H9 (cell line): ENCODE measurements at regions not wholly inside any gene's neighbourhood (a gene's known extent, or its start where the extent isn't known, plus 50 kb on each side); places are given as distances from the start of the nearest gene placed in this dataset.
A peak's percentile ranks its signal among the peaks of the same experiment; 100 is the strongest.

ENCODE experiments used
- DNase-seq: peaks from one replicate; pipeline ENCODE4 v3.0.0-alpha.2; 2017
- H2AFZ ChIP-seq: one replicate; pipeline ENCODE4 v1.6.1; 2013; ENCODE audit warnings: mild to moderate bottlenecking, low read length, control low read depth, moderate library complexity
- H2AK5ac ChIP-seq: 2 replicates; pipeline ENCODE4 v1.6.1; 2013; ENCODE audit warnings: low read length, control low read depth, mixed read lengths; ENCODE audit not compliant: insufficient read length
- H2BK120ac ChIP-seq: one replicate; pipeline ENCODE4 v1.6.1; 2013; ENCODE audit warnings: low read depth, mild to moderate bottlenecking, low read length, control low read depth, inconsistent platforms; ENCODE audit not compliant: poor library complexity, severe bottlenecking
- H2BK12ac ChIP-seq: 2 replicates; pipeline ENCODE4 v1.6.1; 2013; ENCODE audit warnings: low read length, control low read depth, mixed read lengths, low read depth; ENCODE audit not compliant: insufficient read length
- H2BK15ac ChIP-seq: 2 replicates; pipeline ENCODE4 v1.6.1; 2013; ENCODE audit warnings: low read depth, low read length, control low read depth
- H2BK20ac ChIP-seq: one replicate; pipeline ENCODE4 v1.6.1; 2013; ENCODE audit warnings: low read depth, mild to moderate bottlenecking, low read length, control low read depth, inconsistent platforms; ENCODE audit not compliant: poor library complexity, severe bottlenecking
- H2BK5ac ChIP-seq: 2 replicates; pipeline ENCODE4 v1.6.1; 2013; ENCODE audit warnings: low read length, control low read depth, mixed read lengths; ENCODE audit not compliant: insufficient read length
- H3K14ac ChIP-seq: 2 replicates; pipeline ENCODE4 v1.6.1; 2013; ENCODE audit warnings: low read length, control low read depth; ENCODE audit not compliant: insufficient read depth
- H3K18ac ChIP-seq: 2 replicates; pipeline ENCODE4 v1.6.1; 2013; ENCODE audit warnings: low read depth, mild to moderate bottlenecking, mixed read lengths, low read length, control low read depth; ENCODE audit not compliant: insufficient read length
- H3K23ac ChIP-seq: 2 replicates; pipeline ENCODE4 v1.6.1; 2013; ENCODE audit warnings: low read length, control low read depth, mixed read lengths, low read depth; ENCODE audit not compliant: insufficient read length
- H3K23me2 ChIP-seq: 2 replicates; pipeline ENCODE4 v1.6.1; 2013; ENCODE audit warnings: low read depth, mild to moderate bottlenecking, mixed read lengths, low read length, control low read depth; ENCODE audit not compliant: insufficient read length, poor library complexity, severe bottlenecking
- H3K27ac ChIP-seq: 2 replicates; pipeline ENCODE4 v1.5.1; 2013; ENCODE audit warnings: low read length, control low read depth, mixed read lengths, low read depth; ENCODE audit not compliant: insufficient read length
- H3K27me3 ChIP-seq: 2 replicates; pipeline ENCODE4 v1.6.1; 2013; ENCODE audit warnings: low read length, control low read depth, inconsistent platforms; ENCODE audit not compliant: insufficient read depth
- H3K4ac ChIP-seq: 2 replicates; pipeline ENCODE4 v1.6.1; 2013; ENCODE audit warnings: low read depth, mild to moderate bottlenecking, control low read depth, inconsistent platforms, low read length, moderate library complexity
- H3K4me1 ChIP-seq: 2 replicates; pipeline ENCODE4 v1.6.1; 2013; ENCODE audit warnings: low read length, control low read depth, inconsistent platforms; ENCODE audit not compliant: insufficient read depth
- H3K4me2 ChIP-seq: 2 replicates; pipeline ENCODE4 v1.6.1; 2013; ENCODE audit warnings: low read length, control low read depth, mixed read lengths; ENCODE audit not compliant: insufficient read length, insufficient read depth
- H3K56ac ChIP-seq: 2 replicates; pipeline ENCODE4 v1.6.1; 2013; ENCODE audit warnings: low read depth, mild to moderate bottlenecking, mixed read lengths, low read length, control low read depth; ENCODE audit not compliant: insufficient read length
- H3K79me1 ChIP-seq: 2 replicates; pipeline ENCODE4 v1.6.1; 2013; ENCODE audit warnings: low read depth, mild to moderate bottlenecking, moderate library complexity, low read length, control low read depth, inconsistent platforms; ENCODE audit not compliant: insufficient read depth, poor library complexity, severe bottlenecking
- H3K79me2 ChIP-seq: 2 replicates; pipeline ENCODE4 v1.6.1; 2013; ENCODE audit warnings: low read length, control low read depth, inconsistent platforms; ENCODE audit not compliant: insufficient read depth
- H3K9ac ChIP-seq: 2 replicates; pipeline ENCODE4 v1.6.1; 2013; ENCODE audit warnings: low read length, control low read depth, mixed read lengths; ENCODE audit not compliant: insufficient read length; ENCODE audit errors: extremely low read depth
- H3K9me3 ChIP-seq: one replicate; pipeline ENCODE4 v1.6.1; 2013; ENCODE audit warnings: low read depth, low read length, inconsistent platforms; ENCODE audit not compliant: control insufficient read depth
- H3T11ph ChIP-seq: one replicate; pipeline ENCODE4 v1.6.1; 2013; ENCODE audit warnings: mild to moderate bottlenecking, low read length, control low read depth, inconsistent platforms
- H4K20me1 ChIP-seq: one replicate; pipeline ENCODE4 v1.6.1; 2013; ENCODE audit not compliant: control insufficient read depth, insufficient read length, insufficient read depth
- H4K5ac ChIP-seq: 2 replicates; pipeline ENCODE4 v1.6.1; 2013; ENCODE audit warnings: low read depth, mild to moderate bottlenecking, mixed read lengths, low read length, control low read depth; ENCODE audit not compliant: insufficient read length
- H4K8ac ChIP-seq: replicated peaks from 2 replicates; pipeline ENCODE4 v1.6.1; 2013; ENCODE audit warnings: low read length, control low read depth, mixed read lengths, low read depth; ENCODE audit not compliant: insufficient read length
- H4K91ac ChIP-seq: 2 replicates; pipeline ENCODE4 v1.6.1; 2013; ENCODE audit warnings: low read depth, mild to moderate bottlenecking, moderate library complexity, mixed read lengths, low read length, control low read depth; ENCODE audit not compliant: insufficient read length
- H3K27ac Mint-ChIP-seq, 3 experiments: 2 replicates in 2 of 3; 3 replicates in 1 of 3; pipeline ENCODE4 v1.8.0; 2020 to 2021; ENCODE audit warnings: mixed read lengths in 3 of 3, mild to moderate bottlenecking in 1 of 3, moderate library complexity in 1 of 3
- H3K27me3 Mint-ChIP-seq: 2 replicates; pipeline ENCODE4 v1.8.0; 2021; ENCODE audit warnings: low read depth, mild to moderate bottlenecking, moderate library complexity, mixed read lengths
- H3K36me3 Mint-ChIP-seq, 3 experiments: 2 replicates in 2 of 3; 3 replicates in 1 of 3; pipeline ENCODE4 v1.8.0; 2020 to 2021; ENCODE audit warnings: low read depth in 3 of 3, mixed read lengths in 3 of 3; ENCODE audit not compliant: insufficient read depth in 1 of 3
- H3K4me1 Mint-ChIP-seq, 2 experiments: 2 replicates each; pipeline ENCODE4 v1.8.0; 2020; ENCODE audit warnings: mixed read lengths in 2 of 2
- H3K4me3 Mint-ChIP-seq, 2 experiments: 2 replicates in 1 of 2; 3 replicates in 1 of 2; pipeline ENCODE4 v1.8.0; 2020 to 2021; ENCODE audit warnings: mild to moderate bottlenecking in 2 of 2, mixed read lengths in 2 of 2, moderate library complexity in 1 of 2
- H3K9me3 Mint-ChIP-seq, 2 experiments: 2 replicates in 1 of 2; 3 replicates in 1 of 2; pipeline ENCODE4 v1.8.0; 2020; ENCODE audit warnings: mild to moderate bottlenecking in 2 of 2, mixed read lengths in 2 of 2, moderate library complexity in 1 of 2
- WGBS: extraction: QIAGEN DNeasy Blood & Tissue Kit; methylation state at CpG from one replicate; pipeline ENCODE4 v1.1.7; 2013; ENCODE audit warnings: missing lambda C conversion rate, low lambda C conversion rate, mixed read lengths; ENCODE audit not compliant: insufficient read length; ENCODE audit errors: extremely low coverage; 5-methylcytosine and 5-hydroxymethylcytosine counted together
- TF ChIP-seq, protein P1 (sequence below): fragments of 200-600 bp; sonication (generic); conservative IDR thresholded peaks from 3 replicates; pipeline ENCODE4 v1.8.0; 2021; ENCODE audit warnings: antibody characterized with exemption, mild to moderate bottlenecking

DNA sequence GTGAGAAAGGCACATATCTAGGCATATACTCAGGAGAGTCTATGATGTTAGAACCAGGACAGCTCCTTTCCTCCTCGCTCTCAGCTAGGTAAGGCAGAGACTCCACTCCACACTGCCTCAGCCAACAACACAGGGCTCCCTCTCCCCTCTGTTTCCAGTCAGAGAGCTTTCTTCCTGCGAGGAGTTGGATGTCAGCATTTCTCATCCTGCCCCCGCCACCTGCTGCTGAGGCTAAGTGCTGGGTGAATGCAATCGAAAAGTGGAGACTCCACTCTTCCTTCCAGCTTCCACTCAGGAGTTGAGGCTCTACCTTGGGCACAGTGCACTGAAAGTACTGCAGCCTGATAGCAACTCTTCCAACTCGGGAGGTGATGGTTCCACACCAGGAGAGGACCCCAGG is 177.2 kb upstream of the RAB6C start:
- no peaks in the 10 kb centered on the region for H3K27me3 ChIP-seq
- H3K4me1 ChIP-seq: peaks cover 13% of the 10 kb centered on the region
- H3K14ac ChIP-seq: no peak overlapping the region; the same call in 1 of the 2 replicates
- H3T11ph ChIP-seq: no peak overlapping the region
- no peak overlapping the region for H3K4me2 ChIP-seq
- H2BK120ac ChIP-seq: no peak overlapping the region
- Mint-ChIP-seq H3K27me3 (peaks cover 2% of the 10 kb centered on the region), H3K4me1 (peaks cover 44 to 54% of the 10 kb centered on the region in 2 experiments), H3K36me3 (peaks cover 0 to 2% (median 0%) of the 10 kb centered on the region in 3 experiments; a peak in 1 of 7 replicates), H3K4me3 (no peak overlapping the region; a peak in 1 of 5 replicates), H3K9me3 (peaks cover 0 to 3% of the 10 kb centered on the region in 2 experiments; a peak in 1 of 5 replicates), H3K27ac (peak overlapping the region in 1 of 3 experiments; percentile 49; a peak in 1 of 7 replicates)
- no peak overlapping the region for H3K27ac ChIP-seq
- DNase-seq: no peak
- no CpG with 5 or more reads among the region's 5 CpGs for WGBS
- H2BK12ac ChIP-seq: no peak overlapping the region
- no peaks in the 10 kb centered on the region for H3K23me2 ChIP-seq
- no peak overlapping the region for H2AK5ac ChIP-seq
- H2BK15ac ChIP-seq: no peak overlapping the region
- H4K5ac ChIP-seq: no peak overlapping the region
- H2BK20ac ChIP-seq: no peak overlapping the region
- H3K79me1 ChIP-seq: no peaks in the 10 kb centered on the region
- H3K9me3 ChIP-seq: no peaks in the 10 kb centered on the region
- no peak overlapping the region for H3K56ac ChIP-seq
- no peak overlapping the region for H2AFZ ChIP-seq
- H3K4ac ChIP-seq: no peak overlapping the region
- H4K20me1 ChIP-seq: no peaks in the 10 kb centered on the region
- TF ChIP-seq, protein P1, sequence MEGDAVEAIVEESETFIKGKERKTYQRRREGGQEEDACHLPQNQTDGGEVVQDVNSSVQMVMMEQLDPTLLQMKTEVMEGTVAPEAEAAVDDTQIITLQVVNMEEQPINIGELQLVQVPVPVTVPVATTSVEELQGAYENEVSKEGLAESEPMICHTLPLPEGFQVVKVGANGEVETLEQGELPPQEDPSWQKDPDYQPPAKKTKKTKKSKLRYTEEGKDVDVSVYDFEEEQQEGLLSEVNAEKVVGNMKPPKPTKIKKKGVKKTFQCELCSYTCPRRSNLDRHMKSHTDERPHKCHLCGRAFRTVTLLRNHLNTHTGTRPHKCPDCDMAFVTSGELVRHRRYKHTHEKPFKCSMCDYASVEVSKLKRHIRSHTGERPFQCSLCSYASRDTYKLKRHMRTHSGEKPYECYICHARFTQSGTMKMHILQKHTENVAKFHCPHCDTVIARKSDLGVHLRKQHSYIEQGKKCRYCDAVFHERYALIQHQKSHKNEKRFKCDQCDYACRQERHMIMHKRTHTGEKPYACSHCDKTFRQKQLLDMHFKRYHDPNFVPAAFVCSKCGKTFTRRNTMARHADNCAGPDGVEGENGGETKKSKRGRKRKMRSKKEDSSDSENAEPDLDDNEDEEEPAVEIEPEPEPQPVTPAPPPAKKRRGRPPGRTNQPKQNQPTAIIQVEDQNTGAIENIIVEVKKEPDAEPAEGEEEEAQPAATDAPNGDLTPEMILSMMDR: no peak
- H4K91ac ChIP-seq: no peak overlapping the region
- H3K18ac ChIP-seq: no peak overlapping the region
- no peaks in the 10 kb centered on the region for H3K79me2 ChIP-seq
- H2BK5ac ChIP-seq: no peak overlapping the region
- H4K8ac ChIP-seq: no peak overlapping the region
- no peak overlapping the region for H3K23ac ChIP-seq
- H3K9ac ChIP-seq: no peak overlapping the region
